Testis (tissue), 2 donors: ENCODE measurements at regions not wholly inside any gene's neighbourhood (a gene's known extent, or its start where the extent isn't known, plus 50 kb on each side); places are given as distances from the start of the nearest gene placed in this dataset.
"Not testable (repeated sequence)": the region's sequence is repeated elsewhere in the genome, so short reads cannot be mapped to it uniquely, and the experiment has no call there.

Experiments
- DNase-seq: peaks from one replicate; pipeline ENCODE4 v3.0.0-alpha.2; 2019
- H3K27ac ChIP-seq, 2 donors: fragments of 200-600 bp; sonication (generic); one replicate each; pipeline ENCODE4 v1.5.1; 2019
- H3K27me3 ChIP-seq: fragments of 200-600 bp; sonication (generic); one replicate; pipeline ENCODE4 v1.5.1; 2019
- H3K36me3 ChIP-seq: fragments of 200-600 bp; sonication (generic); one replicate; pipeline ENCODE4 v1.5.1; 2017; ENCODE audit warnings: low read depth; ENCODE audit errors: missing control alignments
- H3K4me1 ChIP-seq: fragments of 200-600 bp; sonication (generic); one replicate; pipeline ENCODE4 v1.5.1; 2019
- H3K4me3 ChIP-seq, 2 donors: fragments of 200-600 bp; sonication (generic); one replicate each; pipeline ENCODE4 v1.5.1; 2017 to 2019
- H3K9me3 ChIP-seq: fragments of 200-600 bp; sonication (generic); one replicate; pipeline ENCODE4 v1.5.1; 2017
- POLR2A ChIP-seq: fragments of 450-650 bp; IDR thresholded peaks from one replicate; pipeline ENCODE4 v1.6.1; 2017; ENCODE audit warnings: antibody characterized with exemption, mild to moderate bottlenecking, moderate library complexity
- WGBS, 2 donors: methylation state at CpG; one replicate each; pipeline ENCODE4 v1.1.5; 2018; 5-methylcytosine and 5-hydroxymethylcytosine counted together
- intact Hi-C: fragments of 100-400 bp; cut with DNase I; formaldehyde crosslinking; loops from one replicate; pipeline ENCODE4 v1.15.1; 2023; ENCODE audit warnings: low total_unique reads
- TF ChIP-seq, protein P1 (sequence below), 3 experiments: fragments of 450-650 bp in 2 of 3; fragments of 200-600 bp in 1 of 3; sonication (generic) in 1 of 3; IDR thresholded peaks; one replicate each; pipeline ENCODE4 v1.5.1; 2016 to 2019; ENCODE audit warnings: antibody characterized with exemption in 3 of 3, mild to moderate bottlenecking in 2 of 3, moderate library complexity in 1 of 3

DNA sequence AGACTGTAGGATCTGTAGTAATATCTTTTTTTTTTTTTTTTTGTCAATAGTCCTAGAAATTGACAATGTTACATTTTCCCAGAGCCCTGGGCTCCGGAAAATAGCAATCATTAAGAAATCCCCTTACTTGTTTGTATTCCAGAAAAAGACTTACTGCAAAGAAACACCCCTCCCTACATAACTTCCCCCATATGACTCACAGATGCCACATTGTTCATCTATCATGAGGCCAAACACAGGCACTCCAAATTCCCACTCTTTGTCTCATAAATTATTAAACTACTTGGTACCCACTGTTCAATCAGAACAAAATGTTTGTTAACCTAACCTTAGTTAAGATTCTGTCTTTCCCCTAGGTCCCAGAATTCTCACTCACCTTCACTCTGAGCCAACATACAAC is 53.5 kb downstream of the TEX51 start:
- 68 to 76% methylated on average over 1 of the region's 1 CpG for WGBS, 2 donors
- no peaks in the 10 kb centered on the region for H3K27me3 ChIP-seq
- intact Hi-C loops, result no loop called here

DNA sequence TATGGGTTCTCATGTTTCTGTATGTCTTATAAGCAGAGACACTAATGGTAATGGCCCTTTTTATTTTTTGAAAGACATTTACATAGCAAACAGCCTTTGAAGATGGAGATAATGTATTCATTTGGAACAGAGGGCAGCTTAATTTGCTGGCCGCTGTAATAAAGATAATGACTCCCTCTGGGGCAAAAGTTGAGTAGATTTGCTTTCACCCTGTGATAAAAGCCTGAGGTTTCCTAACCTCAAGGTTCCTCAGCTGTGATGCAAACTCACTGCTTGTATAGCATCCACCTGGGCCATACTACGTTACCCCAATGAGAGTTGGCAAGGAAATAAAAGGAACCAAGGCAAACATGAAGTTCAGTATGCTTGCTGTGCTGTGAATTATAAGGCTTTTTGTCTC is 54.8 kb downstream of the TEX51 start:
- no peaks in the 10 kb centered on the region for H3K27me3 ChIP-seq
- 48 to 61% methylated on average over 2 of the region's 2 CpGs for WGBS, 2 donors
- H3K4me1 ChIP-seq, result no peaks in the 10 kb centered on the region
- no peak overlapping the region for H3K27ac ChIP-seq
- no peak overlapping the region for H3K4me3 ChIP-seq
- intact Hi-C loops, result no loop called here
- TF ChIP-seq, protein P1, sequence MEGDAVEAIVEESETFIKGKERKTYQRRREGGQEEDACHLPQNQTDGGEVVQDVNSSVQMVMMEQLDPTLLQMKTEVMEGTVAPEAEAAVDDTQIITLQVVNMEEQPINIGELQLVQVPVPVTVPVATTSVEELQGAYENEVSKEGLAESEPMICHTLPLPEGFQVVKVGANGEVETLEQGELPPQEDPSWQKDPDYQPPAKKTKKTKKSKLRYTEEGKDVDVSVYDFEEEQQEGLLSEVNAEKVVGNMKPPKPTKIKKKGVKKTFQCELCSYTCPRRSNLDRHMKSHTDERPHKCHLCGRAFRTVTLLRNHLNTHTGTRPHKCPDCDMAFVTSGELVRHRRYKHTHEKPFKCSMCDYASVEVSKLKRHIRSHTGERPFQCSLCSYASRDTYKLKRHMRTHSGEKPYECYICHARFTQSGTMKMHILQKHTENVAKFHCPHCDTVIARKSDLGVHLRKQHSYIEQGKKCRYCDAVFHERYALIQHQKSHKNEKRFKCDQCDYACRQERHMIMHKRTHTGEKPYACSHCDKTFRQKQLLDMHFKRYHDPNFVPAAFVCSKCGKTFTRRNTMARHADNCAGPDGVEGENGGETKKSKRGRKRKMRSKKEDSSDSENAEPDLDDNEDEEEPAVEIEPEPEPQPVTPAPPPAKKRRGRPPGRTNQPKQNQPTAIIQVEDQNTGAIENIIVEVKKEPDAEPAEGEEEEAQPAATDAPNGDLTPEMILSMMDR (IDR thresholded peaks at IDR 0.05), result no peak
- no peak for TF ChIP-seq POLR2A
- H3K36me3 ChIP-seq, result no peaks in the 10 kb centered on the region
- no peaks in the 10 kb centered on the region for H3K9me3 ChIP-seq
- no peak for DNase-seq

More for the DNA sequence above, 53.5 kb downstream of the TEX51 start:
- H3K27ac ChIP-seq, result no peak overlapping the region
- H3K4me1 ChIP-seq, result no peaks in the 10 kb centered on the region
- DNase-seq, result no peak
- TF ChIP-seq, protein P1 (IDR thresholded peaks at IDR 0.05), result no peak
- TF ChIP-seq POLR2A, result no peak
- no peaks in the 10 kb centered on the region for H3K9me3 ChIP-seq
- no peaks in the 10 kb centered on the region for H3K36me3 ChIP-seq
- no peak overlapping the region for H3K4me3 ChIP-seq

DNA sequence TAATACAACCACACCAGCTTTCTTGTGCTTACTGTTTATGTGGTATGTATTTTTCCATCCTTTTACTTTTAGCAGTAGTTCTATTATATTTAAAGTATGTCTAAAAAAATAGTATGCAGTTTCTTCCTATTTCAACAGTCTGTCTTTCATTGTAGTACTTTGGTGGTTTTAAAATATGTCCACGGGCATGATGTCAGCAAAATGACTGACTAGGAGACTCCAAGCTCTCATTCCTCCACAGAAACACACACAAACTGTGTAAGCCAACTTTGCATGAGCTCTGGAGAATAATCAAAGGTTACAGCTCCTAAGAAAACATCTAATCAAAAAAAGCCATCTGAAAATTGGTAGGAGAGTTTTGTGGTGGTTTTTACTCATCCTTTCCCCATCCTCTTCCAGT is 56.1 kb downstream of the TEX51 start:
- DNase-seq, result no peak
- 71 to 76% methylated on average over 1 of the region's 1 CpG for WGBS, 2 donors
- TF ChIP-seq, protein P1 (IDR thresholded peaks at IDR 0.05), result no peak
- TF ChIP-seq POLR2A, result no peak
- no peaks in the 10 kb centered on the region for H3K36me3 ChIP-seq
- H3K4me3 ChIP-seq, result no peak overlapping the region
- no peaks in the 10 kb centered on the region for H3K4me1 ChIP-seq
- intact Hi-C loops, result no loop called here
- H3K27ac ChIP-seq, result no peak overlapping the region
- no peaks in the 10 kb centered on the region for H3K27me3 ChIP-seq
- no peaks in the 10 kb centered on the region for H3K9me3 ChIP-seq

DNA sequence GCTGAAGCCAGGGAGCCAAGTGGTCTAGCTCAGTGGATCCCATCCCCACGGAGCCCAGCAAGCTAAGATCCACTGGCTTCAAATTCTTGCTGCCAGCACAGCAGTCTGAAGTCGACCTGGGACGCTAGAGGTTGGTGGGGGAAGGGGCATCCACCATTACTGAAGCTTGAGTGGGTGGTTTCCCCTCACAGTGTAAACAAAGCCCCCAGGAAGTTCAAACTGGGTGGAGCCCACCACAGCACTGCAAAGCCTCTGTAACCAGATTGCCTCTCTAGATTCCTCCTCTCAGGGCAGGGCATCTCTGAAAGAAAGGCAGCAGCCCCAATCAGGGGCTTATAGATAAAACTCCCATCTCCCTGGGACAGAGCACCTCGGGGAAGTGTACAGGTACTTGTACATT is 58.1 kb downstream of the TEX51 start:
- not testable (repeated sequence) for H3K36me3 ChIP-seq, DNase-seq
- 22 to 38% methylated on average over 3 to 4 of the region's 4 CpGs for WGBS, 2 donors

DNA sequence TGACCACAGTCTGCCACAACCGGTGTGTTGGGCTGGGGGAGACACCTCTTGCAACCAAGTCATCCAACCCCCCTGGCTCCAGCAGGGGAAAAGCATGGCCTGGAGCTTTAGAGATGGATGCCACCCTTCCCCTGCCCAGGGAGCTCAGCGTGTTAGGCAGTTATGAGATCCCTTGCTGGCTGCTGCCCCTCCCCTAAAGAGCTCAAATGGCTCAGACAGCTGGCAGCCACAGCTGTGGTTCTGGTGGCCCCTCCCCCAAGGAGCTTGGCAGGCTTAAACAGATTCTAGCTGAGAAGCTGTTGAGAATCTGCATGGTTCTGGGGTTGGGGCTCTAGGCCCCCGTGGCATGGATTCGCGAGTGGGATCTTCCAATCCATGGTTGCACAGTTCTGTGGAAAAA is 64.7 kb downstream of the TEX51 start:
- intact Hi-C loops, result no loop called here
- no peak for DNase-seq
- Histone ChIP-seq H3K27me3 (no peaks in the 10 kb centered on the region), H3K9me3 (no peaks in the 10 kb centered on the region), H3K27ac (no peak overlapping the region), H3K4me3 (no peak overlapping the region), H3K36me3 (no peaks in the 10 kb centered on the region), H3K4me1 (no peaks in the 10 kb centered on the region)
- 77 to 80% methylated on average over 4 to 5 of the region's 5 CpGs for WGBS, 2 donors
- TF ChIP-seq, protein P1 (IDR thresholded peaks at IDR 0.05), result no peak
- TF ChIP-seq POLR2A, result no peak

More for the DNA sequence above, 58.1 kb downstream of the TEX51 start:
- H3K27me3 ChIP-seq, intact Hi-C loops, H3K4me3 ChIP-seq, H3K9me3 ChIP-seq, H3K27ac ChIP-seq, H3K4me1 ChIP-seq: not testable (repeated sequence)
